GM13976 (cell line): ENCODE measurements at regions not wholly inside any gene's neighbourhood (a gene's known extent, or its start where the extent isn't known, plus 50 kb on each side); places are given as distances from the start of the nearest gene placed in this dataset.

Source experiments
- DNase-seq: peaks from one replicate; pipeline ENCODE4 v3.0.0; 2012; ENCODE audit warnings: low spot score
- CTCF ChIP-seq: IDR thresholded peaks from 2 replicates; pipeline ENCODE4 v1.5.1; 2012; ENCODE audit warnings: borderline replicate concordance, mild to moderate bottlenecking; ENCODE audit not compliant: insufficient read depth; ENCODE audit errors: extremely low read depth, missing control alignments, control extremely low read depth
- in situ Hi-C: fragments of 300-500 bp; cut with MboI; formaldehyde crosslinking; loops from one replicate; pipeline ENCODE4 v1.12.0; 2022; ENCODE audit warnings: low sequenced_read_pairs, mixed read lengths, inconsistent platforms; ENCODE audit not compliant: unreplicated experiment

DNA sequence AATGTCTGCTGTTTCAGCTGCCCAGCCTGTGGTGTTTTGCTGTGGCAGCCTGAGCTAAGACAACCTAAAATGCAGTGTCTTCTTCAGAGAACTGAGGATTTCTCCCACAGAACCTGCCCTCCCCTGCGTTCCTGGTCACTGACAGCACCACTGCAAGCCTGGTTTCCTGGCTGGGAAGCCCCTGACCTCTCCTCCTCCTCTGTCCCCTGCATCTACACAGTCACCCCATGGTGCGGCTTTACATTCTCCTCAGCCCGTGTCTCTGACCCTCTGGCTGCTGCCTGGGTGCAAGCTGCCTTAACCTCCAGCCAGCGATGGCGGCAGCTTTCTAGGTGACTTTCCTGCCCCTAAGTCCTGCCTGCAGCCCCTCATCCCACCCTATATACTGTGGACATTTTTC lies 337.3 kb upstream of the ZNF32 start:
- no peak for DNase-seq
- TF ChIP-seq CTCF = no peak
- in situ Hi-C loops = no loop called here

DNA sequence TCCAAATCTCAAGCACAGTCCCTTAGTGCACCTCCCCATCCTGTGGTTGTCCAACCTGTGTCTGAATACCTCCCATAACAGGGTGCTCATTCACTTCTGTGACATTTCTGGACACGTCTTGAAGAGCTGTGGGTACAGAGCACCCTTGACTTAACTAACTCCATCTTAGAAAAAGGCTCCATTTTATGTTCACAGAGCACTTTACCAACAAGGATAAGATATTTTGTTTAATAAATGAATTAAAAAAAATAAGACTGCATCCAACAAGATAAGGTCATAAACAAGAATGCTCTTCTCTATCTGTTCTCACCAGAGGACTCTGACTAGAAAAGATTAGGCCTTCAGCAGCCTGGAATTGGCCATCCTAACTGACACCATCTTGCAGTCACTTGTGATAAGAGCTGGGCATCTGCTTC lies 335.2 kb upstream of the ZNF32 start:
- TF ChIP-seq CTCF = no peak
- no peak for DNase-seq
- in situ Hi-C loops = no loop called here

DNA sequence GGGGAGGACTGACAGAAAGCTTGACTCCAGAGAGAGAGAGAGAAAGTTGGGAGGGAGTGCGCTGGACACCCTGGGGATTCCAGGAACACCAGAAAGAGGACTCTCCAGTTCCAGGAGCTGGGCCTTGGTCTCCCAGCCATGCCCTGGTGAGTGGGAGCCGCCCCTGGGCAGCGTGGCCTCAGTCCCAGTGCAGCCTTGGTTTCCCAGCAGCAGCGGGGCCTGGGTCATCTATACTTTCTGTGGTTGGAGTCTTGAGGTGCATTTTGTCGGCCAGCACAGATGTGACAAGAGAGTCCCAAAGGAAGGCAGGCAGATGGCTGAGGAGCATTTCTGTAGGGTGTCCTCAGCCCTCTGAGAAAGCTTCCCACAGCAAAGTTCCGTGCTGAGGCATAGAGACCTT lies 334.7 kb upstream of the ZNF32 start:
- no peak for DNase-seq
- TF ChIP-seq CTCF = no peak
- in situ Hi-C loops = no loop called here

DNA sequence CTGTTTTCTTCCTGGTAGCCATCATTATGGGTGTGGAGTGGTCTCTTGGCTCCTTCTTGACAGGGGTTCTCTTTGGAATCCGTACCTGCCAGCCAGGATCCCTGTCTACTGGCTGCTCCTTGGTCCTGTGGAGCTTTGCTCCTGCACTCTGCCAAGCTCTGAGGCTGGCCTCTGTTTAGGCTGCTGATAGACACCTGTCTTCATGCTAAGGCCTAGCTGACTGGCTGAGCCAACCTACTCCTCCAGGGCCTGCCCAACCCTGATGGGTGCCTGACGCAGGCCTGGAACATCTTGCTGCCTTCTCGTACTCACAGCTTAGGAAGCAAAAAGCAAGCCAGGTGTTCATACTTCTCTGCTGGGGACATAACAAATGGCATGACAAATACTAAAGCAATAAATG lies 333.6 kb upstream of the ZNF32 start:
- no peak for DNase-seq
- in situ Hi-C loops = no loop called here
- TF ChIP-seq CTCF = no peak

DNA sequence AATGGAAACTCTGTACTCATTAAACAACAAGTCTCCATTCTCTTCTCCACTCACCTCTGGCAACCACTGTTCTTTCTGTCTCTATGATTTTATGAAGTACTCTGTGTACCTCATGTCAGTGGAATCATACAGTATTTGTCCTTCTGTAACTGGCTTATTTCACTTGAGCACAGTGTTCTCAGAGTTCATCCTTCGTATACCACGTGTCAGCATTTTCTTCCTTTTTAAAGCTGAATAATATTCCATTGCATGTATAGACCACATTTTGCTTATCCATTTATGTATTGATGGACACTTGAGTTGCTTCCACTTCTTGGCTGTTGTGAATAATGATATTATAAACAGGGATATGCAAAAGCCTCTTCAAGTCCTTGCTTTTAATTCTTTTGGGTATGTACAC lies 333.0 kb upstream of the ZNF32 start:
- no peak for DNase-seq
- TF ChIP-seq CTCF = no peak
- in situ Hi-C loops = no loop called here

DNA sequence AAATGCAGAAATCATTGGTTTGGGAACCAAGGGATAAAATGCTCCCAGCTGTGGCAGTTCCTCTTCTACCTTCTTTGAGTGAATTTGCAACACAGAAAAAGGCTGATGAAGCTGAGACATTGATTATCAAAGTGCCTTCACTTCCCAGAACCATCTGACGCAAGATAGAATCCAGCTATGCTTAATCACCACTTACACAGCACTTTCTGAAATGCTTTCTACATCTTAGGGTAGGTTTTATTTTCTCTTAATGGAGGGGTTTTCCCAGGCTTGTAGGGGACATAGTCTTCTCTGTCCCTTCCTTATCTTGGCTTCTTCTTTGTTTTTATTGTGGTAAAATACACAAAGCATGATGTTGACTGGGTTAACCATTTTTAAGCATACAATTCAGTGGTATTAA lies 332.6 kb upstream of the ZNF32 start:
- no peak for DNase-seq
- in situ Hi-C loops = no loop called here
- TF ChIP-seq CTCF = no peak

- in situ Hi-C loops = no loop called here
- DNase-seq = no peak
- no peak for TF ChIP-seq CTCF
Observed at GRCh38 chr10:43980715-43981114, 332.0 kb upstream of the ZNF32 start.
